ENCODE measurements at regions not wholly inside any gene's neighbourhood (a gene's known extent, or its start where the extent isn't known, plus 50 kb on each side); places are given as distances from the start of the nearest gene placed in this dataset.

DNA sequence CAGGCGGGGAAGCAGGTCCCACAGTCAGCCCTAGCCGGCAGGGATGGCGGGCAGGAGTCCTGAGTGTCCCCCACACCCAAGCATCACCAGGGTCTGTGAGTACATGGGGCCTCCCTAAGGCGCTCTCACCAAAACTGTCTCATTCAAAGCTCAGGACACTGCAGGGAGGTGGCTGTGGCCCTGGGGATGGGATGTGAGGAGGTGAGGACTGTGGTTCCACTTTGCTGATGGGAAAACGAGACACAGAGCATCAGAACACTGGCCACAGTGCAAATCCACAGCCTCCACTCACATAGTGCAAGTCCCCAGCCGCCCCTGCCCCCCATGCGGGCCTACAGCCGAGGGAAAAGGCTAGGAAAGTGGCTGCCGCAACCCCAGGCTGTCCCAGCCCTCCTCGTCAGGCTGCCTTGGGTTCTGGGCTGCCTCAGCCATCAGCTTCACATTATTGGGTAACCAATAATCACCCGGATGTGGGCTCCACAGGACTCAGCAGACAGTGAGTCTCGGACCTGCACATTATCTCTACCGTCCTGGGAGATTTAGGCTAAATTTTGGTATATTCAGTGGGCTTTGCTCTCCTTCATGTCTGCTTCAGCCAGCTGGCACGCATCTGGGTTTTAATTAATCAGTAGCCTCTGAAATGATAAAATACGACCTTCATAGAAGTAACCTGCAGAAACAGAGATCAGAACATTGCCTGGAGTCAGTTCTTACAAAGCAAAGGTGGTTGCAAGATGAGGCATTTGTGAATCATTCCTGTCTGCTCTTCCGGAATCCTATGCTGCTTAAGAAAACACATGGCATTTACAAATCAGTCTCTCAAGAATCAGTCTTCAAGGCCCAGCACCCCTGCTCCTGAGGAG is 77.0 kb downstream of the SOX1 start:
- Histone ChIP-seq H2AFZ (ENCODE audit: low read depth, low read length) (no peak overlapping the region), H3K9ac (replicated peaks; ENCODE audit: extremely low read depth, insufficient read depth, low read length) (no peak overlapping the region), H3K9me1 (replicated peaks; ENCODE audit: control insufficient read depth, extremely low read depth, insufficient read depth, low read length) (no peaks in the 10 kb centered on the region), H3K4me3 (replicated peaks in 1 of 3; ENCODE audit: insufficient read depth in 1 of 3, low read depth in 1 of 3, low read length in 3 of 3) (no peak overlapping the region), H3K27me3 (ENCODE audit: control insufficient read depth in 2 of 2, insufficient read depth in 2 of 2, low read length in 2 of 2) (no peaks in the 10 kb centered on the region), H3K4me1 (ENCODE audit: control insufficient read depth, extremely low read depth, insufficient read depth, low read length) (no peaks in the 10 kb centered on the region), H3K79me2 (ENCODE audit: control insufficient read depth, insufficient read depth, low read length) (no peaks in the 10 kb centered on the region), H4K20me1 (replicated peaks; ENCODE audit: control insufficient read depth, extremely low read depth, insufficient read depth, low read length) (no peaks in the 10 kb centered on the region), H3K36me3 (ENCODE audit: control insufficient read depth in 2 of 2, extremely low read depth in 1 of 2, insufficient read depth in 2 of 2, low read length in 2 of 2) (no peaks in the 10 kb centered on the region), H3K4me2 (ENCODE audit: insufficient read depth, low read length) (no peak overlapping the region), H3K27ac (ENCODE audit: insufficient read depth, low read depth, low read length) (no peak overlapping the region), H3K9me3 (replicated peaks; ENCODE audit: control insufficient read depth, insufficient read depth, low read length) (peaks cover 3% of the 10 kb centered on the region)
- intact Hi-C loops (cut with micrococcal nuclease) (no loop called here), dilution Hi-C loops (cut with MboI; ENCODE audit: extremely low pct_ligation_motif_present, low sequenced_read_pairs) (no loop called here)
- DNase-seq (ENCODE audit: low read depth, low spot score) (no peak), FAIRE-seq (no peak)
- TF ChIP-seq GATA2 (IDR thresholded peaks at IDR 0.05; ENCODE audit: insufficient read depth, insufficient read length, low read depth, low read length), result no peak
- TF ChIP-seq, protein P1, sequence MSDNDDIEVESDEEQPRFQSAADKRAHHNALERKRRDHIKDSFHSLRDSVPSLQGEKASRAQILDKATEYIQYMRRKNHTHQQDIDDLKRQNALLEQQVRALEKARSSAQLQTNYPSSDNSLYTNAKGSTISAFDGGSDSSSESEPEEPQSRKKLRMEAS (IDR thresholded peaks at IDR 0.05; ENCODE audit: insufficient read depth, insufficient read length), result no peak
- TF ChIP-seq MYC (IDR thresholded peaks at IDR 0.05; ENCODE audit: low read depth, low read length), result no peak
- no peak for TF ChIP-seq FOS (IDR thresholded peaks at IDR 0.05; ENCODE audit: borderline replicate concordance, insufficient read depth, low read length)
- no peak for TF ChIP-seq EZH2 (IDR thresholded peaks at IDR 0.05; ENCODE audit: borderline replicate concordance, low read depth, low read length, severe bottlenecking)
- TF ChIP-seq POLR2AphosphoS5 (IDR thresholded peaks at IDR 0.05; ENCODE audit: insufficient read depth, low read depth, low read length), result no peak
- no peak for TF ChIP-seq JUN (IDR thresholded peaks at IDR 0.05; ENCODE audit: borderline replicate concordance, insufficient read depth, insufficient read length, low read depth)
- TF ChIP-seq CTCF (IDR thresholded peaks at IDR 0.05; ENCODE audit: extremely low read depth in 1 of 2, insufficient read depth in 1 of 2, low read depth in 1 of 2, low read length in 2 of 2), result no peak
- no peak for TF ChIP-seq POLR2A (IDR thresholded peaks at IDR 0.05; ENCODE audit: low read depth, low read length)
- ChIA-PET CTCF (no interaction called here), POLR2A (no interaction called here)
- no TSS peak for BruUV-seq (replicated peaks)
